HepG2 (cell line): ENCODE measurements at regions not wholly inside any gene's neighbourhood (a gene's known extent, or its start where the extent isn't known, plus 50 kb on each side); places are given as distances from the start of the nearest gene placed in this dataset.

Experiments used
- ATAC-seq: fragments of 200-7000 bp; cut with Tn5 transposase; 3 replicates; pipeline ENCODE4 v1.9.1; 2020; ENCODE audit warnings: mild to moderate bottlenecking, moderate library complexity
- BruUV-seq: library from RNA; stranded (reverse); fragments of 400-500 nt; replicated peaks from 2 replicates; lab custom pipeline; 2021; lab: Mats Ljungman, UMichigan
- CTCF ChIA-PET: fragments of 300-600 bp; formaldehyde crosslinking; extraction: SDS; loops from one replicate; lab custom pipeline; 2021; ENCODE audit warnings: low total read pairs, inconsistent platforms, low intra/inter-chr PET ratio; lab: Yijun Ruan, JAX
- POLR2A ChIA-PET: fragments of 350-600 bp; sonication (Branson Sonifier 250); formaldehyde crosslinking; loops from one replicate; lab custom pipeline; 2020; ENCODE audit warnings: antibody characterized with exemption, inconsistent platforms; lab: Yijun Ruan, JAX
- DNase-seq: peaks from one replicate; pipeline ENCODE4 v3.0.0-alpha.2; 2015; ENCODE audit warnings: low spot score
- FAIRE-seq: peaks from 3 replicates; lab custom pipeline; 2011; peaks lifted over from hg19 to GRCh38; lab: Jason Lieb, UNC
- H2AFZ ChIP-seq: one replicate; pipeline ENCODE4 v1.6.1; 2011; ENCODE audit warnings: low read length, inconsistent platforms
- H3K27ac ChIP-seq: fragments of 300-600 bp; 3 replicates; pipeline ENCODE4 v1.8.0; 2011; ENCODE audit warnings: mixed run types, mild to moderate bottlenecking, mixed read lengths, low read length, inconsistent platforms; ENCODE audit not compliant: insufficient read depth; ENCODE audit errors: extremely low read length
- H3K27me3 ChIP-seq, 2 experiments: fragments of 200-600 bp in 1 of 2; 2 replicates in 1 of 2; 3 replicates in 1 of 2; pipeline versions ENCODE4 v1.6.0 to v1.8.0; 2011; ENCODE audit warnings: low read length in 2 of 2, mild to moderate bottlenecking in 2 of 2, moderate library complexity in 2 of 2, inconsistent platforms in 1 of 2; ENCODE audit not compliant: insufficient read depth in 2 of 2, control insufficient read depth in 1 of 2
- H3K36me3 ChIP-seq, 2 experiments: fragments of 200-600 bp in 1 of 2; replicated peaks in 1 of 2; 2 replicates in 1 of 2; 3 replicates in 1 of 2; pipeline versions ENCODE4 v1.5.1 to v1.8.0; 2011; ENCODE audit warnings: low read length in 2 of 2, inconsistent platforms in 1 of 2; ENCODE audit not compliant: insufficient read depth in 2 of 2, control insufficient read depth in 1 of 2
- H3K4me1 ChIP-seq: 2 replicates; pipeline ENCODE4 v1.5.1; 2012; ENCODE audit warnings: low read length, inconsistent platforms; ENCODE audit not compliant: insufficient read depth
- H3K4me2 ChIP-seq: 2 replicates; pipeline ENCODE4 v1.6.0; 2011; ENCODE audit warnings: low read depth, low read length, inconsistent platforms
- H3K4me3 ChIP-seq, 3 experiments: fragments of 200-600 bp in 1 of 3; sonication (generic), shearing (Covaris generic) in 1 of 3; replicated peaks in 1 of 3; 2 replicates each; pipeline ENCODE4 v1.5.1; 2011 to 2016; ENCODE audit warnings: low read length in 3 of 3, inconsistent platforms in 2 of 3, low read depth in 2 of 3, mild to moderate bottlenecking in 2 of 3, control low read depth in 1 of 3, mixed read lengths in 1 of 3; ENCODE audit not compliant: insufficient read depth in 1 of 3
- H3K79me2 ChIP-seq: one replicate; pipeline ENCODE4 v1.6.1; 2011; ENCODE audit warnings: low read length, inconsistent platforms; ENCODE audit not compliant: insufficient read depth
- H3K9ac ChIP-seq: 2 replicates; pipeline ENCODE4 v1.6.0; 2011; ENCODE audit warnings: mild to moderate bottlenecking, low read depth, low read length, inconsistent platforms; ENCODE audit not compliant: insufficient read depth
- H3K9me3 ChIP-seq: 2 replicates; pipeline ENCODE4 v1.5.1; 2012; ENCODE audit warnings: mild to moderate bottlenecking, low read length
- H4K20me1 ChIP-seq: 2 replicates; pipeline ENCODE4 v1.6.0; 2011; ENCODE audit warnings: inconsistent platforms, mild to moderate bottlenecking, low read length, moderate library complexity; ENCODE audit not compliant: insufficient read depth
- AGO1 ChIP-seq: fragments of 200-400 bp; formaldehyde crosslinking; IDR thresholded peaks from 2 replicates; pipeline ENCODE4 v1.6.1; 2017; ENCODE audit warnings: mild to moderate bottlenecking, low read depth, low read length, moderate library complexity; ENCODE audit not compliant: poor library complexity, severe bottlenecking
- FOXA3 ChIP-seq: IDR thresholded peaks from 2 replicates; pipeline ENCODE4 v1.6.1; 2016; ENCODE audit warnings: missing genetic modification reagents, missing compliant biosample characterization
- HCFC1 ChIP-seq: fragments of 150-350 bp; IDR thresholded peaks from 2 replicates; pipeline ENCODE4 v1.6.1; 2014; ENCODE audit warnings: low read depth, low read length
- JARID2 ChIP-seq: sonication (generic); formaldehyde crosslinking; IDR thresholded peaks from 2 replicates; pipeline ENCODE4 v1.8.1; 2023; ENCODE audit warnings: missing genetic modification reagents, inconsistent platforms; ENCODE audit not compliant: insufficient replicate concordance
- SOX5 ChIP-seq: IDR thresholded peaks from 2 replicates; pipeline ENCODE4 v1.6.1; 2016; ENCODE audit warnings: borderline replicate concordance
- ZFP41 ChIP-seq: sonication (generic); formaldehyde crosslinking; IDR thresholded peaks from 2 replicates; pipeline ENCODE4 v1.4.0; 2020; ENCODE audit warnings: mild to moderate bottlenecking, missing genetic modification reagents, borderline replicate concordance
- ZSCAN9 ChIP-seq: IDR thresholded peaks from 2 replicates; pipeline ENCODE4 v1.6.1; 2016; ENCODE audit warnings: borderline replicate concordance
- WGBS: methylation state at CpG from one replicate; pipeline ENCODE4 v1.1.6; 2017; ENCODE audit warnings: low lambda C conversion rate; 5-methylcytosine and 5-hydroxymethylcytosine counted together
- in situ Hi-C: cut with HindIII; loops from 2 replicates; pipeline ENCODE4 v1.10.0; 2017; ENCODE audit warnings: low pct_unique_long_range_greater_than_20kb; ENCODE audit not compliant: extremely low pct_ligation_motif_present
- intact Hi-C: fragments of 100-400 bp; cut with micrococcal nuclease; formaldehyde crosslinking; loops from one replicate; pipeline ENCODE4 v1.10.0; 2022; ENCODE audit not compliant: unreplicated experiment
- TF ChIP-seq, protein P1 (sequence below): sonication (generic); formaldehyde crosslinking; IDR thresholded peaks from 2 replicates; pipeline ENCODE4 v1.5.1; 2020; ENCODE audit warnings: mild to moderate bottlenecking, missing genetic modification reagents, borderline replicate concordance
- TF ChIP-seq, protein P2 (sequence below): IDR thresholded peaks from 2 replicates; pipeline ENCODE4 v1.6.1; 2012; ENCODE audit warnings: low read depth, low read length, improper control_type of control experiment
- TF ChIP-seq, protein P3 (sequence below): sonication (generic); formaldehyde crosslinking; IDR thresholded peaks from 2 replicates; pipeline ENCODE4 v1.8.1; 2023; ENCODE audit warnings: mild to moderate bottlenecking, moderate library complexity, missing genetic modification reagents

DNA sequence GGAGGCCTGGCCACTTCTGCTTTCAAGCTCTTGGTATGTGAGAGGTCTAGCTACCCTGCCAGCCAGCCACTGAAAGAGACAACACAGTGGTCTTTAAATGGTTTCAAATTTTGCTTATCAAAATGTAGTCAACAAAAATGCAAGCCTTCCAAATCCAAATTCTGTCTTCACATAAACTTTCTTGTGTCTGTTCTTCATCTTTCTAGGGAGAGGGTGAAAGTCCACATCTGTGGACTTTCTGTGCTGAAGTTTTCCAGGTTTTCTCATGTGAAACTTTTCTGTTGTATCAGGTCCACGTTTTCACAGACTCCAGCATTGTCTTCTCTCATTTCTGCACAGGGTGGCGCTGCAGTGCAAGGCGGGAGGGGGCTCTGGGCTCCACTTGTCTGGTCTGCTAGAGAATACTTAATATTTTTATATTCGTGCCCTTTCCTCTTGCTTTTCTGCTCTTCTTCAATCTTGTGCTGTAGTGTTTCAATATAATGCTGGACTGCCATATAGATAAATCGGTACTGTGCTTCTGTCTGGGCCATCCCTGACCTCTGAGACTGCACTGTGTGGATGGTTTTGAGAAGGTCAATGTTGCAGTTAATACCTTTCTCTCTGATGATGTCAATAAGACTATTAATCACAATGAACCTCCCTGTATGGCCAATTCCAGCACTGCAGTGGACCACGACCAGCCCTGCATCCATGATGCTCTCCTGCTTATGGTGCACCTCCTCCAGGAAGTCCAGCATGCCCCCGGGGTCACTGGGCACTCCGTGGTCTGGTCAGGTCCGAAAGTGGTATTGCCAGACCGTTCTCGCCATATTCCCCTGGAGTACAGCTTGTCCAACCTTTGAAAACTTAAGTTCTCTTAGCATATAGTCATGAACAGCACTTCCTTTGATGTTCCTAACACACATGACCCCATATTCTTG, 161.6 kb upstream of the TNFAIP3 start:
- no peak for FAIRE-seq
- no peak for TF ChIP-seq ZFP41 (CRISPR knock-in tag)
- TF ChIP-seq SOX5 (CRISPR knock-in tag), result 0 out of 2 replicates have a peak, but pooled peaks have one; percentile 39
- peak; percentile 77 for TF ChIP-seq JARID2 (CRISPR knock-in tag)
- TF ChIP-seq HCFC1, result no peak
- peak; percentile 56; the same call in 1 of the 2 replicates for TF ChIP-seq ZSCAN9
- TF ChIP-seq, protein P1, sequence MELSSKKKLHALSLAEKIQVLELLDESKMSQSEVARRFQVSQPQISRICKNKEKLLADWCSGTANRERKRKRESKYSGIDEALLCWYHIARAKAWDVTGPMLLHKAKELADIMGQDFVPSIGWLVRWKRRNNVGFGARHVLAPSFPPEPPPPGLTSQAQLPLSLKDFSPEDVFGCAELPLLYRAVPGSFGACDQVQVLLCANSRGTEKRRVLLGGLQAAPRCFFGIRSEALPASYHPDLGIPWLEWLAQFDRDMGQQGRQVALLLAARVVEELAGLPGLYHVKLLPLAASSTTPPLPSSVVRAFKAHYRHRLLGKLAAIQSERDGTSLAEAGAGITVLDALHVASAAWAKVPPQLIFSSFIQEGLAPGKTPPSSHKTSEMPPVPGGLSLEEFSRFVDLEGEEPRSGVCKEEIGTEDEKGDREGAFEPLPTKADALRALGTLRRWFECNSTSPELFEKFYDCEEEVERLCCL (CRISPR knock-in tag), result no peak
- peak; percentile 25 for TF ChIP-seq FOXA3 (CRISPR knock-in tag)
- TF ChIP-seq, protein P2, sequence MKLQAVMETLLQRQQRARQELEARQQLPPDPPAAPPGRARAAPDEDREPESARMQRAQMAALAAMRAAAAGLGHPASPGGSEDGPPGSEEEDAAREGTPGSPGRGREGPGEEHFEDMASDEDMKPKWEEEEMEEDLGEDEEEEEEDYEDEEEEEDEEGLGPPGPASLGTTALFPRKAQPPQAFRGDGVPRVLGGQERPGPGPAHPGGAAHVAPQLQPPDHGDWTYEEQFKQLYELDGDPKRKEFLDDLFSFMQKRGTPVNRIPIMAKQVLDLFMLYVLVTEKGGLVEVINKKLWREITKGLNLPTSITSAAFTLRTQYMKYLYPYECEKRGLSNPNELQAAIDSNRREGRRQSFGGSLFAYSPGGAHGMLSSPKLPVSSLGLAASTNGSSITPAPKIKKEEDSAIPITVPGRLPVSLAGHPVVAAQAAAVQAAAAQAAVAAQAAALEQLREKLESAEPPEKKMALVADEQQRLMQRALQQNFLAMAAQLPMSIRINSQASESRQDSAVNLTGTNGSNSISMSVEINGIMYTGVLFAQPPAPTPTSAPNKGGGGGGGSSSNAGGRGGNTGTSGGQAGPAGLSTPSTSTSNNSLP, result peak; percentile 82
- TF ChIP-seq, protein P3, sequence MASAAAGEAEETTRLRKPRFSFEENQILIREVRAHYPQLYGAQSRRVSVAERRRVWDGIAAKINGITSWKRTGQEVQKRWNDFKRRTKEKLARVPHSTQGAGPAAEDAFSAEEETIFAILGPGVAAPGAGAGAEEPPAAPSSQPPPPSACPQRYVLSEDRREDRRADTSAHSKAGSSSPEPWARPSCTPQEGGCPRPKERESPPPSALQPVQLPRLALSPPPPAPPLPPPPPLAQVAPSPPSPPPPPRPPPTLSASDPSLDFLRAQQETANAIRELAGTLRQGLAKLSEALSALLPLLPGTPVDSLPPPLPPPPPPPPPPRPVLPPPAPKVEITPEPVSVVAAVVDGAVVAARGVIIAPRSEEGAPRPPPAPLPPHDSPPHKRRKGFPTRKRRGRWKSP (CRISPR knock-in tag), result 0 out of 2 replicates have a peak, but pooled peaks have one; percentile 55
- no peak for TF ChIP-seq AGO1

More for the DNA sequence above, 161.6 kb upstream of the TNFAIP3 start:
- DNase-seq (peak; percentile 71), ATAC-seq (peak; percentile 80)
- no TSS peak for BruUV-seq
- Histone ChIP-seq H3K4me1 (peaks cover 89% of the 10 kb centered on the region), H3K9me3 (0 out of 2 replicates have a peak, but pooled peaks cover 4% of the 10 kb centered on the region), H4K20me1 (no peaks in the 10 kb centered on the region), H3K27me3 (no peaks in the 10 kb centered on the region), H3K36me3 (no peaks in the 10 kb centered on the region), H3K4me2 (peak overlapping the region; percentile 52), H3K9ac (0 out of 2 replicates have a peak overlapping the region, but pooled peaks have one; percentile 32), H3K79me2 (no peaks in the 10 kb centered on the region), H2AFZ (no peak overlapping the region), H3K27ac (peak overlapping the region; percentile 62), H3K4me3 (peak overlapping the region in 2 of 3 experiments; percentile 9 to 14; a peak in 2 of 6 replicates)
- ChIA-PET CTCF (interaction anchor here (0.7 to 5.2 kb wide), 7 partner anchors 162 to 302 kb away, joined by 3 to 102 read pairs (median 7); partner anchors contain the start of gene TNFAIP3), POLR2A (interaction anchor here (1.1 to 1.7 kb wide), 5 partner anchors 8 to 239 kb away, joined by 3 to 11 read pairs (median 4); partner anchors contain the start of gene TNFAIP3)
- in situ Hi-C loops (loop anchor here (5.0 to 10.0 kb wide), 4 partner anchors 102 to 399 kb away; partner anchors contain the start of genes PERP and TNFAIP3), intact Hi-C loops (loop anchor here (1.0 to 10.0 kb wide), 6 partner anchors 235 to 433 kb away; no protein-coding TSS in a partner anchor)
- WGBS, result 31% methylated on average over 11 of the region's 11 CpGs
